GDM1 (cell line): ENCODE measurements at regions not wholly inside any gene's neighbourhood (a gene's known extent, or its start where the extent isn't known, plus 50 kb on each side); places are given as distances from the start of the nearest gene placed in this dataset.

Experiments used
- DNase-seq: peaks from one replicate; lab custom pipeline; 2025; lab: John Stamatoyannopoulos, UW

DNA sequence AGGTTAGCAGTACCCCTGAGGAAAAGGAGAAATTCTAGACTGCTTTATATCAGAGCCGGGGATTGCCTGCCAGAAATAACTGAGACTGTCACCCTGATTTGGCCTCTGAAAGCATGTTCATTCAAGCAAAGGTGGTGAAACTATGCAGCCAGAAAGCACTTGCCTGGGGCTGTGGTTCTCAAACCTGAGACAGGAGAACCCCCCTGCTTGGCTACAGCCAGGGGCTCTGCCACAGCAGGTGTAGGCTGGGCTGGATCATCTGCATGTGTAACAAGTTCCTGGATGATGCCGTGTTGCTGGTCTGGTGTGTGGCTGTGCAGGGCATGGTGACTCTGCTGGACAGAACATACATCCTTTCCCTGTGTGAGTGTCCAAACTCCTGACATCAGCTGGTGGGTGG, 157.8 kb downstream of the NXNL2 start:
- DNase-seq = no peak

DNA sequence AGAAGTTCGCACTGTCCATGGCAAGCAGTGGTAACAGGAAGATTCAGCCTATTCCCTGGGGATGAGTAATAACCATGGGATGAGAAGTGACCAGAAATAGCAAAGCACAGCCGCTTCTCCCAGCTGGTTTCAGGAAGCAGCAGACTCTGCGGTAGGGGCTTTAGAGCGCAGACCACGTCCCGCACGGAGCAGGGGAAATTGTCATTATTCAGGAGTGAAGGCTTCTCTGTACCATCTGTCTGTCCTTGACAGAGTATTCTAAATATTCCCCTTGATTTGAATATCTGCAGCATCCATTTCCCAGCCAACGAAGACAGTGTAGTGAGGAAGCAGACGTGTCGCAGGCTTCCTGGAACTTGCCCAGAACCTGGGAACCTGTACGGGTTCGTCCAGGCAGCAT, 159.6 kb downstream of the NXNL2 start:
- no peak for DNase-seq

DNA sequence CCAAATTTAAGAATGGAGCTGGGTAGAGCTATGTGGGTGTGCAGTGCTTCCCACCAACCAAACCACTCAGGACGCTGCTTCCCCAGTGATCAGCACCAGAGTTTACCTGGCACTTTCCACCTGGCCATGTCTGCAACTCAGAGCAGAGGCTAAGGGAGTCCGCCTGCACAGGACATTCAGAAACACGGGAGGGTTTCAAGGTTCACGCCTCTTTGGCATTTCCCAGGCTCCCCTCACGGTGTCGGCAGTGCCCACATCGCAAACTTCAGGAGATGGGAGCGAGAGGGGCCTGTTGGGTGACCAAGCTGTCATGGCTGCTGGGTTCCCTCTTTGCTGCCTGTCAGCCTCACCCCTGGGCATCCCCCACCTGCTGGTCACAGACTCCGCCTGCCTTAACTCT, 161.5 kb downstream of the NXNL2 start:
- DNase-seq = no peak

DNA sequence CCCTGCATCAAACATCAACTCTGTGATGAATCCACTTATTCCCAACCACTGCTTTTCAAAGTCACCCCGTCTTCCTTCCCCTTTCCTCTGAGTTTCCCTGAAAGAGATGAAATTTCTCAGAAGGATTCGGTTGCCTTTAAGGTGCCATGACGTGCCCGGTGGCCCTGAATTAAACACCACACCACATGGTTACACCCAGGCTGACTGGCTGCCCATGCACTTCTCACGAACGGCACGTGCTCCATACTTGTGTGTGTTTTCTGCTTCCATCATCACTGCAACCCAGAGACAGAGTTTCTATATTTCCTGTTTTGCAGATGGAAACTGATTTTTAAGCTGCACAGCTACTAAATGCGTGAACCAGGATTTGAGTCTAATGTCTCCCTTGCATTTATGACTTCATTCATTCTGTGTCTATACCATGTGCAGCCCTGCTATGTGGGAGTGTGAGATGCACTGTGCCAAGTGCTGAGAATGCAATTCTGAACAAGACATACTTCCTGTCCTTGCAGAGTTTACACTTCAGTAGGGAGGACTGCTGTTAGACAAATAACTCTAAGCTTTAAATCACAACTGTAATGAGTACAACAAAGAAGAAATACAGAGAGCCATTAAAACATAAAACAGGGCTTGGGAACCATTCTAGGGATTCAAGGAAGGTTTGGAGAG, 162.9 kb downstream of the NXNL2 start:
- DNase-seq = no peak

DNA sequence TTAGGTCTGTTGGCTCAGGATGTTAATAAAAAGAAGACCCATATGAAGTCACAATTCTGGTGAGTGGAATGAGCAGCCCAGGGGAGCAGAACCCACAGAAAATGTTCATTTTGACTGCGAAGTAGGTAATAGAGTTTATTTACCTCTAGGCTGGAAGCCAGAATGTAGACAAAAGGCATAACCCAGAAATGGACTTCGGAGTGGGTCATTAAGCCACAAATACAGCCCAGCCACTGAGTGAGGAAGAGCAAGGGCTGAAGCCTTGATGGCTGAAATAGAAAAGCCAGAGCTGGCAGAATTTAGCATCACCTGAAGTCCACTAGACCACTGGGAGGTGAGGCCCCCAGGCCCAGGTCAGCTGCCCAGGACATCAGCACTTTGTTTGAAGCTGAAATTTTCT, 168.0 kb downstream of the NXNL2 start:
- no peak for DNase-seq

DNA sequence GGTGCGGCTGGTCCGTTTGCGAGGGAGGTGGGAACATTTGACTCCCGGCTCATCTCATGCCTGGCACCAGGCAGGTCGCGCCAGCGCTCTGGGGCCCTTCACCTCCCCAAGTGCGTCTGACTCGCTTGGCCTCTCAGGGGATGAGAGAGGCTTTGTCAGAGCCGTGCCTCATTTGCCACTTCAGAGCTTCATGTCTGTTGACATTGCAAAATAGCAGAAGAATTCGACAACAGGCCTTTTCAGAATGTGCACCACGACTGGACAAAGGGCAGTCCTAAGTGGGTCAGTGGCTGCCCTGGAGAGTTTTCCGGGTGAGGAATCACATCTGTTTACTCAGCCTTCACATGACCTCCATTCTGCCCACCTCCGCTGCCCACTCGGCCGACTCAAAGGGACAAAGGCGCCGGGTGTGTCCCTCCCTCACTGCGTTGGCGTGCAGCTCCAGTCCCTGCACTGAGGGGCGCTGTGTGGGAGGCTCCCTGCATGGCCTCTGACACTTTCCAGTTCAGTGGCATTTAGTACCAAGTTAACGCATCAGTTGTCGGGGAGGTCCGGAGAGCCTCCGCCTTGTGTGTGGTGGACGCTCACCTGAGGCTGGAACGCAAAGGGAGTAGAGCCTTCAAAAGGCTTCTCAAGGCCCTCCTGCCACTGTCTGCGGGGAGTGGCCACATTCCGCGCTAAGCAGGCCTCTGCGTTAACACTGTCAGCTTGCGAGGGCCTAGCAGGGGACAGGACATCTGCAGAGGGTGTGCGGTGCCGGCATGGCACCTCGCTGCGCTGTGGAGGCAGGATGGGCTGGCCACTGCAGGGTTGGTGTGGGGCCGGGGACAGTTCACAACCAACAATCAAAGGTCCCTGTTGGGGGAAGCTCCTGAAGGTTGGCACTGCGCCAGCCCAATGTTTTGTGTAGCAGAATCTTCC, 171.5 kb downstream of the NXNL2 start:
- no peak for DNase-seq

DNA sequence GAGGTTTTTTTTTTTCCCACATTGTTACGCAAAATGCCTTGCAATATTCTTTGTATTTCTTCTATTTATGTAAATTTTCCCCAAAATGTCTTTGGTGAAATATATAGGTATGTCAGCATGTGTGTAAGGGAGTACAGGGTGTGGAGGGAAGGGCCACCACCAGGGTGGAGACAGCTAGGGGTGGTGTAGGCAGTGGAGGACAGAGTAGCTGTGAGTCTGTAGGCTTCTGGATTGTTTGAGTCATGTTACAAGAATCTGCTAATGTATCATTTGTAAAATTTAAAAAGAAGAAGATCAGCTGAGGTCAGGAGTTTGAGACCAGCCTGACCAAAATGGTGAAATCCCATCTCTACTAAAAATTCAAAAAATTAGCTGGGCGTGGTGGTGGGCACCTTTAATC, 175.5 kb downstream of the NXNL2 start:
- DNase-seq = no peak

DNA sequence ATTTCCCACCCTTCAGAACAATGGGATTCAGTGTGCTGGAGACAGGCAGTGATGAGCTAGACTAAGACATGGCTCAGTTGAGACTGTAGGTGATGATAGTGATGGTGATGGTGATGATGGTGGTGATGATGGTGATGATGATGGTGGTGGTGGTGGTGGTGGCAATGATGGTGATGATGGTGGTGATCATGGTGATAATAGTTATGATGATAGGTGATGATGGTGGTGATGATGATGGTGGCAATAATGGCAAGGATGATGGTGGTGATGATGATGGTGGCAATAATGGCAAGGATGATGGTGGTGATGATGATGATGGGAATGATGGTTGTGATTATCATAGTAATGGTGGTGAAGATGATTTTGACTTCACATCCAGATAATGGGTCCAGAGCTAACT, 176.7 kb downstream of the NXNL2 start:
- DNase-seq = no peak

DNA sequence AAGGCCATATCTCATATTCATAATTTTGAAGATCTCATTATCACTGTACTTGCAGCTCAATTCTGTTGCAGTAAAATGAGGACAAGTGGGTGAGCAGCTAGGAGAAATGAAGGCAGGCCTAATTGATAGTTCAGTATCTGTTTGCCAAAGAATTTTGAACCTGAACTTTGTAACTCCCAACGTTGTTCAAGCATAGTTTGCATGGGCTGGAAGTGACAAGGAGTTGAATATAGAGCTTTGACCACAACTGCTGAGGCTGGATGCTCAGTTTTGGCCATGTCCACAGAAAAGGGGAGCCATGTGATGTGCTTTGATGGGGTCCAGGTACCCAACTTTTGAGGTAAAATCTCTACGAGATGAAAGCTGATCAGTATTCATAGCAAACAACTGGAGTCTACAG, 177.5 kb downstream of the NXNL2 start:
- no peak for DNase-seq

DNA sequence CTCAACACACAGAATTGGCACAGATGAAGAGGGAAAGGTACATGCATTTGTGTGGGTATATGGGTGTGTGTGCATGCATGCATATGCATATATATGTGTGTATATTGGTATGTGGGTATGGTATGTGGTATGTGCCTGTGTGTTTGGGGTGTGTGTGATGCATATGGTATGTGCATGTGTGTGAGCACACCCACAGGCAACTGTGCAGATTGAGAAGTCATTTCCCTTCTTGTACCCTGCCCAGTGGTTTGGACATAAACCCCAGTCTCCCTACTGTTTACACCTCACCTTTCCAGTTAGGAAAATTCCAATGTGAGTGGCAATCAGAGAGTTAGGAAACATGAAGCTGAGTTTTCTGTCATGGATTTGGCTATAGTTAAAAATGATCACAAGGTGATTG, 178.0 kb downstream of the NXNL2 start:
- no peak for DNase-seq

DNA sequence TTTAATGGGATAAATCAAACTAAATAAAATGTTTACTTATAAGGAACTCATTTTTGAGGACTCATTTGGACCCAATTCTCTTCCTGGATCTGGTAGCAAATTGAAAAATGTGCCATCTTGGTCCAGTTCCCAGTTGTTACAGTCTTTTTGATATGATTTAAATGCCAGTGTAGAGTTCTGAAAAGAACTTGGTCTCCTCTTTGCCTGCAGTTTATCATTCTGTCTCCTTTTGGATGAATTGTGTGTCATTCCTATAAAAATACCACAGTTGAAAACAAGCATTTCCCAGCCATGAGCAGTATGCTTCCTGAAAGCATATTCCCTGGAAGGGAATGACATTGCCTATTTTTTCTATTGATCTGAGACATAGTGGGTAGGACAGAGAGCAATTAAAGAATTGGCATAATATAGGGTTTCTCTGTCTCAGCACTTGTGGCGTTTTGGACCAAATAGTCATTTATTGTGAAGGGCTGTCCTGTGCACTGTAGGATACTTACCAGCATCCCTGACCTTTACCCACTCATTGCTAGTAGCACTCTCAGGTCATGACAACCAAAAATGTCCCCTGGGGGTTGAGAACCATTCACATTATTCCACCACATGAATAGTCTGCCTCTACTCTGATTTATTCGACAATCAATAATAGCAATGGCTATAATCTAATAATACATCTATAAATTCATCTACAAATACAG, 181.8 kb downstream of the NXNL2 start:
- no peak for DNase-seq

DNA sequence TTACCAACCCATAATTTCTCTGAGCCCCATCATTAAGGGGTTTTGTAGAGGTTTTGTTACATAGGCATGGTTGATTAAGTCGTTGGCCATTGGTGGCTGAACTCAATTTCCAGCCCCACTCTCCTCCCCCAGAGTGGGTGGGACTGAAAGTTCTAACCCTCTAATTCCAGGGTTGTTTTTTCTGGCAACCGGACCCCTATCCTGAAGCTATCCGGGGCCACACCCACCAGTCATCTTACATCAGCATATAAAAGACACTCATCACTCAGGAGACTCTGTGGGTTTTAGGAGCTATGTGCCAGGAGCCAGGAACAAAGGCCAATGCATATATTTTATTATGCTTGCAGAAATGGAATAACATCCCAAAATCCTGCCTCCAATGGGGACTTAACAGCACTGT, 186.0 kb downstream of the NXNL2 start:
- DNase-seq = no peak

DNA sequence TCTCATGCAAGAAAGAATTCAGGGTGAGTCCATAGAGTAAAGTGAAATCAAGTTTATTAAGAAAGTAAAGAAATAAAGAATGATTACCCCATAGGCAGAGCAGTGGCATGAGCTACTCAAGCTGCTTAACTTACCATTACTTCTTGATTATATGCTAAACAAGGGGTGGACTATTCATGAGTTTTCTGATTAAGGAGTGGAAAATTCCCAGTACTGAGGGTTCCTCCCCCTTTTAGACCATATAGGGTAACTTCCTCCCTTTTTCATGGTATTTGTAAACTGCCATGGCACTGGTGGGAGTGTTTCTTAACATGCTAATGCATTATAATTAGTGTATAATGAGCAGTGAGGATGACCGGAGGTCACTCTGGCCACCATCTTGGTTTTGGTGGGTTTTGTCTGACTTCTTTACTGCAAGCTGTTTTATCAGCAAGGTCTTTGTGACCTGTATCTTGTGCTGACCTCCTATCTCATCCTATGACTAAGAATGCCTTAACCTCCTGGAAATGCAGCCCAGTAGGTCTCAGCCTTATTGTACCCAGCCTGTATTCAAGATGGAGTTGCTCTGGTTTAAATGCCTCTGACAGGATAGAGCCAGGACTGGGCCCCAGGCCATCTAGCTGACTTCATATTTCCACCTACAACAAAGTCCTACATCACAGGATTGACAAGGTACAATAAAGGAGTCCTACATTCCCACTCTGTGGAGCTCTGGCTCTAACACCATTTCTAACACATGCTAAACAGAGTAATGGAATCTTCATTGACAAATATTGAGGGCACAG, 186.7 kb downstream of the NXNL2 start:
- no peak for DNase-seq

DNA sequence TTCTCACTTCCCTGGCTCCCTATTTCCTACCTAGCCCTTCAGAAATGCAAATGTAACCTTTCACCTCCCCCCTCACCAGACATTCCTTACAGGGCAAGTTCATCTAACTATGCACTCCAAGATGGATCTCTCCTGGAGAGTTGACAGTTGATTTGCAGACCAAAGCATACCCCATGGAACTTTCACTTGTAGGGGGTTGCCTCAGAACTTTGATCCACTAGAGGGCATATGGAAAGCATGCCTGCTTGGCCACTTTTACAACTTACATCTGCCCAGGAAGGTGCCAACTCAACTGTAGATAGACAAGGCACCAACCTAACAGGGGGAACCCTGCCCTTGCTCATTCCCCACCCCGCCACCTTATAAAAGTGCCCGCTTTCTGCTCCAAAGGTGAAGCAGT, 187.8 kb downstream of the NXNL2 start:
- no peak for DNase-seq

DNA sequence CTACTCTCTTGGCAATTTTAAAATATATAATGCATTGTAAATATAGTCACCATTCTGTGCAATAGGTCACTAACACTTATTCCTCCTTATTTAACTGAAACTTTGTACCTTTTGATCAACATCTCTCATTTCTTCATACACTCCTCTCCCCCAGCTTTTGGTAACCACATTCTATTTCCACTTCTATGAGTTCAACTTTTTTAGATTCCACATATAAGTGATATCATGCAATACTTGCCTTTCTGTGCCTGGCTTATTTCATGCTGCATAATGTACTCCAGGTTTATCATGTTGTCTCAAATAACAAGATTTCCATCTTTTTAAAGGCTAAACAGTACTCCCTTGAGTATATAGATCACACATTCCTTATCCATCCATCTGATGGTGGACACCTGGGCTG, 188.8 kb downstream of the NXNL2 start:
- no peak for DNase-seq

DNA sequence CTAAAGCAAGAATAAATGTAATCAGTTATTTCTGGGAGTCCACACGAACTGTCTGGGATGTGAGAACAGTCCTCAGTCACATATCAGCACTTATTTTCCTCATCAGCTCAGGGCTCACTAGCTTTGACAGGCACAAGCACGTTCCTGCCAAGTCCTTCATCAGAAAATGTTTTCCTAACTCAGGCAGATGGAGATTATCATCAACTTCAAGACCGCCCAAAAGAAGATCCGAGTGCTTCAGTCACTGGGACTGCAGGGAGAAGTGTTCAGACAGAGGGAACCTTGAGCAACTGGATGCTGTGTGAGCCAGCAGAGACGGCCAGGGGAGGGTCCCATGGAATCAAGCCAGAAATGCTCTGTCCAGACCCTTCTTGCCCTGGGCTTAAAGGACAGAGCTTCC, 189.4 kb downstream of the NXNL2 start:
- no peak for DNase-seq

DNA sequence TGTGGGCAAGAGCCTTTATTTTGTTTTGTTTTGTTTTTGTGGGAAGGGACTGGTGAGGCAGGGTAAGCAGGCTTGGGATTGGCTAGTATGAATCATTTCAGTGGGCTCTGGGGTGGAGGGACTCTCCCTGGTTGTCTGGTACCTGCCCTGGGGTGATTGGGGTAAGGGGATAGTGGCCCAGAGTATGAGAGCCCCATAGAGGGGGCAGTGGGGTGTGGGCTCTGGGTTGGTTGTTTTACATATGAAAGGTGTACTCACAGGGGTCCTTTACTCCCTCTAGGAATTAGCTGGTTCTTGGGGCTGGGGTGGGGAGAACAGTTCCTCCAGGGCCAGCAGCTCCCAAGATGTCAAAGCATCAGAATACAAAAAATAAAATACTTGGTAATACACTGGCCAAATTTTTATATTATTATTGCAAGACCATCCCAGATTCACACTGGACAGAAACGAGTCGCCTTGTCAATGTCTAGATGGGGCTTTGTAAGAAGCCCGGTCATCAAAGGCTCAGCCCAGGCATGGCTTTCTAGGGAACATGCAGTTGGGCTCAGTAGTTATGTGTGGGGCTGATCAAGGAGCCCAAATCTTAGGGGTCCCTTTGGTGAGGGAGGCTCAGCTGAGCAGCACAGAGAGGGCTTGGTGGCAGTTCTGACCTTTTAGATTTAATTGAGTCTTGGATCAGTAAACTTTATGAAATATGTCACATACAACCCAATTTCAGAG, 190.5 kb downstream of the NXNL2 start:
- DNase-seq = no peak

DNA sequence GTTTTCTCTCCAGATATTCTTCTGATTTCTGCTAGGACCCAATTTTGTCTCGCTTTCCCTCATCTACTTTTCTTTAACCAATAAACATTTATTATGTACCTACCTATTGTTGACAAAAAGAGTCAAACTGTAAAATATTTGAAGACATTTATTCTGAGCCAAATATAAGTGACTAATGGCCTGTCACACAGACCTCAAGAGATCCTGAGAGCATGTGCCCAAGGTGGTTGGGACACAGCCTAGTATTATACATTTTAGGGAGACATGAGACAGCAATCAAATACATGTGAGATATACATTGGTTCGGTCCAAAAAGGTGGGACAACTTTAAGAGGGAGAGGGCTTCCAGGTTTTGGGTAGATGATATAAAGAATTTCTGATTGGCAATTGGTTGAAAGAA, 191.8 kb downstream of the NXNL2 start:
- no peak for DNase-seq

DNA sequence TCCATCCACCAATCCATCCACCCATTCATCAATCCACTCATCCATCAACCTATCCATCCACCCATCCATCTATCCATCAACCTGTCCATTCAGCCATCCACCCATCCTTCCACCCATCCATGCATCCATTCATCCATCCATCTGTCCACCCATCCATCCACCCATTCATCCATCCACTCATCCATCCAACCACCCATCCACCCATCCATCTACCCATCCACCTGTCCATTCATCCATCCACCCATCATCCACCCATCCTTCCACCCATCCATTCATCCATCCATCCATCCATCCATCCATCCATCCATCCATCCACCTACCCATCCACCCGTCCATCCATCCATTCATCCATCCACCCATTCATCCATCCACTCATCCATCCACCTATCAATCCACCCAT, 195.8 kb downstream of the NXNL2 start:
- no peak for DNase-seq

DNA sequence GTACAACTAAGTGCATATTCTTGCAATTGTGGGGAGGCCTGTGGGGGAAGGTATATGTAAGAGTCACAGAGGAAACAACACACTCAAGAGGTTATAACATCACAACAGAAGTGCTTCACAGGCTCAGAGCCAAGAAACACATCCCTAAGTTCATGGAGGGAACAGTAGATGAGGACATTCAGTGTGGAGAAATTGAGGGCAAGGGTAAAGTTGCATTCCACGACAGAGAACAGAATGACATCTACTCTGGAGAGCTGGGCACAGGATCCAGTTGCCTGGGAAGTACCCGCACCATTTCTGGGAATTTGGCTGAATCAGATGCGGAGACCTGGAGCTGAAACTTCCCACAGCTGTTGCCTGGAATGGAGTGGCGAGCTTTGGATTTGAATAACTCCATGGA, 197.2 kb downstream of the NXNL2 start:
- DNase-seq = no peak

DNA sequence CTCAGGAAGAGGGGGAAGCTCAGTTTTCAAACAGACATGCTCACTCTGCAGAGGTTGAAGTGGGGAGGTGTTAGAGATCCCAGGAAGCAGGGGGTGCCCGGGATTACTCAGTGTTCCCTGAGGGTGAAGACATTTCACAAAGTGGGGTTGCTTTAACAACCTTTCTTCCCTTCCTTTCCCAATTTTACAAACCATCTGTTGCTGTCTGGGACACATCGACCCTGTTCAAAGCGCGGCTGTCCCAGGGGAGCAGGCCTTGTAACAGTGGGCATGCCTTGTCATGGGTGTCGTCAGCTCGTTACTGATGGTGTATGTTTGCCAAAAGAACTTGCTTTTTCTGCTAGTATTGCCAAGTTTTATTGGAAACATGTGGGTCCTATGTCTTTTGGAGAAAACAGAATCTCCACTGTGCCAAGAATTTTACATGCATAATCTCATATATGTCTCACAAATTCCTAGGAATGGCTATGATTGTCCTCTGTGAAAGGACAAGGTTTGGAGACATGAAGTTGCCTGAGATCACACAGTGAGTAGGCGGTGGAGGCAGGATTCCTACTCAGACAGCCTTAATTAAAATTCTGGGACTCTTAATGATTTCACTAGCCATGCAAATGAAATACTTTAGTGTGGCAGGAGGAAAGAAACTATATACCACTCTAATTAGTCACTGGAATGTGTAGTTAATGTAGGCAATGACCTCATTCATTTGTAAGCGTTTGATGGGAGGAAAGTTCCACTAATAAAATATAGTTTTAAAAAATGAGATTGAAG, 198.9 kb downstream of the NXNL2 start:
- no peak for DNase-seq
